Vagina (tissue), 2 donors: ENCODE measurements at regions not wholly inside any gene's neighbourhood (a gene's known extent, or its start where the extent isn't known, plus 50 kb on each side); places are given as distances from the start of the nearest gene placed in this dataset.

ENCODE experiments used
- CTCF ChIP-seq, 3 experiments: fragments of 450-650 bp in 2 of 3; fragments of 200-600 bp in 1 of 3; sonication (generic) in 1 of 3; IDR thresholded peaks; one replicate each; pipeline ENCODE4 v1.5.1; 2017 to 2019; ENCODE audit warnings: antibody characterized with exemption in 3 of 3, mild to moderate bottlenecking in 2 of 3, moderate library complexity in 2 of 3
- POLR2A ChIP-seq, 2 donors: fragments of 450-650 bp; IDR thresholded peaks; one replicate each; pipeline ENCODE4 v1.6.1; 2017; ENCODE audit warnings: antibody characterized with exemption in 2 of 2, mild to moderate bottlenecking in 2 of 2, moderate library complexity in 2 of 2
- POLR2AphosphoS5 ChIP-seq, 2 donors: sonication (generic); formaldehyde crosslinking; IDR thresholded peaks; one replicate each; pipeline ENCODE4 v1.9.0; 2017; ENCODE audit warnings: antibody characterized with exemption in 2 of 2, mild to moderate bottlenecking in 2 of 2, low read depth in 1 of 2; ENCODE audit not compliant: insufficient read depth in 1 of 2

DNA sequence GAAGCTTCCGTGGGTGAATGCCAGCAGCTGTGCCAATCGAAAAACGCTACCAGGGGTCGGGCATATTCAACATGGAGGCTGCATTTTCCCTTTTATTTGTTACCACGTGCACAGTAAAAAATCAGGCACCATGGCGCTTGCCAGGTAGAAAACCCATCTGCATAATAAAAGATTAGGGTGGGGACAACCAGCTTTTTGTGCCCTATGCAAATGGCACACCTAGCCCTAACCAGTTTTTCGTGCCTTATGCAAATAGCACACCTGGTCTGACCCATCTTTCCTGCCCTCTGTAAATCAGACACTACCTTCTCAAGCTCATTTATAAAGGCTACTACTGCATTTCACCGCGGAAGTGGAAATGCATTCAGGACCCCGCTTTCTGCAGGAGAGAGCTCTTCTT, 62.1 kb upstream of the FREM2 start:
- TF ChIP-seq CTCF (IDR thresholded peaks at IDR 0.05) (no peak), POLR2AphosphoS5 (IDR thresholded peaks at IDR 0.05; ENCODE audit: insufficient read depth in 1 of 2, low read depth in 1 of 2) (no peak), POLR2A (IDR thresholded peaks at IDR 0.05) (no peak)
